H1 (cell line): ENCODE measurements at regions not wholly inside any gene's neighbourhood (a gene's known extent, or its start where the extent isn't known, plus 50 kb on each side); places are given as distances from the start of the nearest gene placed in this dataset.

Source experiments
- CBX8 ChIP-seq: fragments of 300-800, 300-1000 bp; sonication (generic); IDR thresholded peaks from 2 replicates; pipeline ENCODE4 v1.7.1; 2016; ENCODE audit warnings: low read depth, low read length, borderline replicate concordance
- CHD7 ChIP-seq: fragments of 300-600 bp; sonication (generic); IDR thresholded peaks from 2 replicates; pipeline ENCODE4 v1.7.1; 2012; ENCODE audit warnings: low read length, moderate library complexity, mild to moderate bottlenecking, inconsistent platforms; ENCODE audit not compliant: insufficient replicate concordance
- E2F6 ChIP-seq: IDR thresholded peaks from 2 replicates; pipeline ENCODE4 v1.6.1; 2012; ENCODE audit warnings: inconsistent platforms
- NRF1 ChIP-seq: IDR thresholded peaks from 2 replicates; pipeline ENCODE4 v1.6.1; 2011; ENCODE audit warnings: mild to moderate bottlenecking, low read depth, low read length, improper control_type of control experiment
- RNF2 ChIP-seq: fragments of 200-900, 300-1000 bp; sonication (generic); IDR thresholded peaks from 2 replicates; pipeline ENCODE4 v1.7.1; 2016; ENCODE audit warnings: borderline replicate concordance, low read depth, mild to moderate bottlenecking, antibody characterized with exemption, low read length; ENCODE audit not compliant: poor library complexity, severe bottlenecking; ENCODE audit errors: missing control alignments

- TF ChIP-seq CHD7 (no peak), E2F6 (no peak), RNF2 (no peak), CBX8 (no peak), NRF1 (no peak)
Measured at GRCh38 chr14:56933446-56933845, 123.2 kb upstream of the OTX2 start (continued).
